Liver (tissue), 8 donors: ENCODE measurements at regions not wholly inside any gene's neighbourhood (a gene's known extent, or its start where the extent isn't known, plus 50 kb on each side); places are given as distances from the start of the nearest gene placed in this dataset.

Experiments
- DNase-seq: peaks from one replicate; pipeline ENCODE4 v3.0.0-alpha.2; 2017; ENCODE audit warnings: low spot score
- H3K27ac ChIP-seq, 2 donors: one replicate each; pipeline ENCODE4 v1.7.0; 2013; ENCODE audit warnings: inconsistent platforms in 2 of 2, low read length in 2 of 2, control low read depth in 1 of 2, low read depth in 1 of 2, mild to moderate bottlenecking in 1 of 2
- H3K27me3 ChIP-seq, 4 donors: one replicate each; pipeline versions ENCODE4 v1.6.1 to v1.7.0; 2013; ENCODE audit warnings: low read length in 3 of 4, inconsistent platforms in 1 of 4, mild to moderate bottlenecking in 1 of 4, moderate library complexity in 1 of 4; ENCODE audit not compliant: control insufficient read depth in 4 of 4, insufficient read depth in 4 of 4
- H3K36me3 ChIP-seq, 4 donors: one replicate each; pipeline versions ENCODE4 v1.6.1 to v1.7.0; 2013; ENCODE audit warnings: low read length in 3 of 4, mild to moderate bottlenecking in 3 of 4, low read depth in 1 of 4, moderate library complexity in 1 of 4; ENCODE audit not compliant: control insufficient read depth in 4 of 4, insufficient read depth in 3 of 4
- H3K4me1 ChIP-seq, 4 donors: one replicate each; pipeline versions ENCODE4 v1.6.1 to v1.7.0; 2013; ENCODE audit warnings: low read length in 3 of 4, mild to moderate bottlenecking in 3 of 4, moderate library complexity in 1 of 4; ENCODE audit not compliant: control insufficient read depth in 4 of 4, insufficient read depth in 4 of 4
- H3K4me3 ChIP-seq, 3 donors: one replicate each; pipeline versions ENCODE4 v1.6.1 to v1.7.0; 2013; ENCODE audit warnings: low read length in 3 of 3, control low read depth in 1 of 3, low read depth in 1 of 3, mild to moderate bottlenecking in 1 of 3
- H3K9ac ChIP-seq, 2 donors: one replicate each; pipeline ENCODE4 v1.7.0; 2013; ENCODE audit warnings: low read length in 2 of 2, mild to moderate bottlenecking in 2 of 2, moderate library complexity in 2 of 2, control low read depth in 1 of 2, low read depth in 1 of 2
- H3K9me3 ChIP-seq, 4 donors: one replicate each; pipeline versions ENCODE4 v1.6.1 to v1.7.0; 2013; ENCODE audit warnings: low read length in 3 of 4; ENCODE audit not compliant: control insufficient read depth in 4 of 4
- ATF3 ChIP-seq: IDR thresholded peaks from 2 replicates; pipeline ENCODE4 v1.6.1; 2016; ENCODE audit warnings: antibody characterized with exemption
- EGR1 ChIP-seq, 2 donors: IDR thresholded peaks; 2 replicates each; pipeline ENCODE4 v1.6.1; 2016 to 2018; ENCODE audit warnings: antibody characterized with exemption in 2 of 2, low read depth in 2 of 2
- FOXA1 ChIP-seq: IDR thresholded peaks from 2 replicates; pipeline ENCODE4 v1.6.1; 2016; ENCODE audit warnings: antibody characterized with exemption
- FOXA2 ChIP-seq: IDR thresholded peaks from 2 replicates; pipeline ENCODE4 v1.6.1; 2016; ENCODE audit warnings: antibody characterized with exemption
- GABPA ChIP-seq, 2 donors: IDR thresholded peaks in 1 of 2; conservative IDR thresholded peaks in 1 of 2; 2 replicates each; pipeline ENCODE4 v1.6.1; 2016; ENCODE audit warnings: antibody characterized with exemption in 2 of 2, mild to moderate bottlenecking in 1 of 2, moderate library complexity in 1 of 2
- HNF4A ChIP-seq, 2 donors: conservative IDR thresholded peaks; 2 replicates each; pipeline ENCODE4 v1.6.1; 2016; ENCODE audit warnings: antibody characterized with exemption in 2 of 2, mild to moderate bottlenecking in 2 of 2
- HNF4G ChIP-seq: IDR thresholded peaks from 2 replicates; pipeline ENCODE4 v1.6.1; 2016; ENCODE audit warnings: antibody characterized with exemption
- JUND ChIP-seq, 2 donors: IDR thresholded peaks; 2 replicates each; pipeline ENCODE4 v1.6.1; 2016; ENCODE audit warnings: antibody characterized with exemption in 2 of 2
- MAX ChIP-seq: IDR thresholded peaks from 2 replicates; pipeline ENCODE4 v1.6.1; 2016; ENCODE audit warnings: antibody characterized with exemption
- NR2F2 ChIP-seq: IDR thresholded peaks from 2 replicates; pipeline ENCODE4 v1.6.1; 2016; ENCODE audit warnings: antibody characterized with exemption
- RAD21 ChIP-seq, 2 donors: IDR thresholded peaks; 2 replicates each; pipeline ENCODE4 v1.6.1; 2016; ENCODE audit warnings: antibody characterized with exemption in 2 of 2, mild to moderate bottlenecking in 2 of 2
- RXRA ChIP-seq, 2 donors: IDR thresholded peaks; 2 replicates each; pipeline ENCODE4 v1.6.1; 2017 to 2018; ENCODE audit warnings: antibody characterized with exemption in 2 of 2, mild to moderate bottlenecking in 1 of 2
- SP1 ChIP-seq: IDR thresholded peaks from 2 replicates; pipeline ENCODE4 v1.6.1; 2018; ENCODE audit warnings: antibody characterized with exemption, mild to moderate bottlenecking
- TAF1 ChIP-seq: conservative IDR thresholded peaks from 2 replicates; pipeline ENCODE4 v1.6.1; 2016; ENCODE audit warnings: antibody characterized with exemption, mild to moderate bottlenecking
- YY1 ChIP-seq: IDR thresholded peaks from 2 replicates; pipeline ENCODE4 v1.6.1; 2016; ENCODE audit warnings: antibody characterized with exemption, mild to moderate bottlenecking
- ZBTB33 ChIP-seq: IDR thresholded peaks from 2 replicates; pipeline ENCODE4 v1.6.1; 2016; ENCODE audit warnings: antibody characterized with exemption
- WGBS: extraction: QIAGEN DNeasy Blood & Tissue Kit; methylation state at CpG from one replicate; pipeline ENCODE4 v1.1.7; 2013; 5-methylcytosine and 5-hydroxymethylcytosine counted together
- TF ChIP-seq, protein P1 (sequence below): IDR thresholded peaks from 2 replicates; pipeline ENCODE4 v1.6.1; 2016; ENCODE audit warnings: antibody characterized with exemption, mild to moderate bottlenecking
- TF ChIP-seq, protein P2 (sequence below): fragments of 150-350 bp; IDR thresholded peaks from 2 replicates; pipeline ENCODE4 v1.5.1; 2017; ENCODE audit warnings: improper control_type of control experiment, low read depth, low read length; ENCODE audit not compliant: missing input control
- donor health status: healthy.
- donor health status: healthy.
- donor health status: healthy.
- donor health status: healthy.
- donor health status: healthy.

DNA sequence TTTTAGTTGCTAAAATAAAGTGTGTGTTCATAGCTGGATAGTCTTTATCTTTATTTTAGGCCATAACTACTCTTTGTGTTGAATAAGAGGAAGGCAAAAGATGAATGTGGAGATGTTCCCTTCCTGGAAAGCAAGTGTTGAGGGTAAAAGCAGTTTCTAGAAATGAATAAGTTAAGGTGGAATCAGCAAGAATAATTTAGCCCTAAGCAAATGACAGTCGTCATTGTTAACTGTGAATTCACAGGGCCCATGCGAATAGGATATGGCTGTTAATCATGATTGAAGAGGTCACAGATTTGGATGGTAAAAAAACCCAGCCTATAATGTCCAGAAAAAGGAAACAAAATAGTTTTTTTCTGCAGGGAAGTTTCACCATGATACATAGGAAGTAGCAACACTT lies 167.8 kb upstream of the PPP3CA start:
- no peak for DNase-seq
- H3K4me1 ChIP-seq, result no peaks in the 10 kb centered on the region
- H3K27ac ChIP-seq, result no peak overlapping the region
- no peak overlapping the region for H3K4me3 ChIP-seq
- TF ChIP-seq ZBTB33 (no peak), SP1 (no peak), EGR1 (IDR thresholded peaks at IDR 0.05; ENCODE audit: low read depth in 2 of 2) (no peak), YY1 (no peak), FOXA2 (no peak), RAD21 (IDR thresholded peaks at IDR 0.05) (no peak), FOXA1 (no peak), RXRA (IDR thresholded peaks at IDR 0.05) (no peak), TAF1 (no peak), GABPA (IDR thresholded peaks at IDR 0.05 in 1 of 2, conservative IDR thresholded peaks at IDR 0.05 in 1 of 2) (no peak), HNF4A (conservative IDR thresholded peaks at IDR 0.05) (no peak), ATF3 (no peak), NR2F2 (no peak), JUND (IDR thresholded peaks at IDR 0.05) (no peak), MAX (no peak), HNF4G (no peak)
- TF ChIP-seq, protein P1, sequence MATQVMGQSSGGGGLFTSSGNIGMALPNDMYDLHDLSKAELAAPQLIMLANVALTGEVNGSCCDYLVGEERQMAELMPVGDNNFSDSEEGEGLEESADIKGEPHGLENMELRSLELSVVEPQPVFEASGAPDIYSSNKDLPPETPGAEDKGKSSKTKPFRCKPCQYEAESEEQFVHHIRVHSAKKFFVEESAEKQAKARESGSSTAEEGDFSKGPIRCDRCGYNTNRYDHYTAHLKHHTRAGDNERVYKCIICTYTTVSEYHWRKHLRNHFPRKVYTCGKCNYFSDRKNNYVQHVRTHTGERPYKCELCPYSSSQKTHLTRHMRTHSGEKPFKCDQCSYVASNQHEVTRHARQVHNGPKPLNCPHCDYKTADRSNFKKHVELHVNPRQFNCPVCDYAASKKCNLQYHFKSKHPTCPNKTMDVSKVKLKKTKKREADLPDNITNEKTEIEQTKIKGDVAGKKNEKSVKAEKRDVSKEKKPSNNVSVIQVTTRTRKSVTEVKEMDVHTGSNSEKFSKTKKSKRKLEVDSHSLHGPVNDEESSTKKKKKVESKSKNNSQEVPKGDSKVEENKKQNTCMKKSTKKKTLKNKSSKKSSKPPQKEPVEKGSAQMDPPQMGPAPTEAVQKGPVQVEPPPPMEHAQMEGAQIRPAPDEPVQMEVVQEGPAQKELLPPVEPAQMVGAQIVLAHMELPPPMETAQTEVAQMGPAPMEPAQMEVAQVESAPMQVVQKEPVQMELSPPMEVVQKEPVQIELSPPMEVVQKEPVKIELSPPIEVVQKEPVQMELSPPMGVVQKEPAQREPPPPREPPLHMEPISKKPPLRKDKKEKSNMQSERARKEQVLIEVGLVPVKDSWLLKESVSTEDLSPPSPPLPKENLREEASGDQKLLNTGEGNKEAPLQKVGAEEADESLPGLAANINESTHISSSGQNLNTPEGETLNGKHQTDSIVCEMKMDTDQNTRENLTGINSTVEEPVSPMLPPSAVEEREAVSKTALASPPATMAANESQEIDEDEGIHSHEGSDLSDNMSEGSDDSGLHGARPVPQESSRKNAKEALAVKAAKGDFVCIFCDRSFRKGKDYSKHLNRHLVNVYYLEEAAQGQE, result no peak
- TF ChIP-seq, protein P2, sequence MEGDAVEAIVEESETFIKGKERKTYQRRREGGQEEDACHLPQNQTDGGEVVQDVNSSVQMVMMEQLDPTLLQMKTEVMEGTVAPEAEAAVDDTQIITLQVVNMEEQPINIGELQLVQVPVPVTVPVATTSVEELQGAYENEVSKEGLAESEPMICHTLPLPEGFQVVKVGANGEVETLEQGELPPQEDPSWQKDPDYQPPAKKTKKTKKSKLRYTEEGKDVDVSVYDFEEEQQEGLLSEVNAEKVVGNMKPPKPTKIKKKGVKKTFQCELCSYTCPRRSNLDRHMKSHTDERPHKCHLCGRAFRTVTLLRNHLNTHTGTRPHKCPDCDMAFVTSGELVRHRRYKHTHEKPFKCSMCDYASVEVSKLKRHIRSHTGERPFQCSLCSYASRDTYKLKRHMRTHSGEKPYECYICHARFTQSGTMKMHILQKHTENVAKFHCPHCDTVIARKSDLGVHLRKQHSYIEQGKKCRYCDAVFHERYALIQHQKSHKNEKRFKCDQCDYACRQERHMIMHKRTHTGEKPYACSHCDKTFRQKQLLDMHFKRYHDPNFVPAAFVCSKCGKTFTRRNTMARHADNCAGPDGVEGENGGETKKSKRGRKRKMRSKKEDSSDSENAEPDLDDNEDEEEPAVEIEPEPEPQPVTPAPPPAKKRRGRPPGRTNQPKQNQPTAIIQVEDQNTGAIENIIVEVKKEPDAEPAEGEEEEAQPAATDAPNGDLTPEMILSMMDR, result no peak
- peaks cover 0 to 3% (median 0%) of the 10 kb centered on the region in 4 donors for H3K27me3 ChIP-seq
- H3K9me3 ChIP-seq, result no peaks in the 10 kb centered on the region
- WGBS, result 85% methylated on average over 2 of the region's 2 CpGs
- no peaks in the 10 kb centered on the region for H3K36me3 ChIP-seq
- no peak overlapping the region for H3K9ac ChIP-seq
